ENCODE measurements at regions not wholly inside any gene's neighbourhood (a gene's known extent, or its start where the extent isn't known, plus 50 kb on each side); places are given as distances from the start of the nearest gene placed in this dataset.
A peak's percentile ranks its signal among the peaks of the same experiment; 100 is the strongest.

GRCh38 chr9:687994-688393 is 153.5 kb upstream of the DMRT1 start:
- peaks cover 39% of the 10 kb centered on the region for H3K4me1 ChIP-seq
- intact Hi-C loops (cut with DNase I), result no loop called here
- WGBS, 2 donors, result 86 to 99% methylated on average over 4 of the region's 4 CpGs

GRCh38 chr9:690517-691111 is 150.9 kb upstream of the DMRT1 start:
- WGBS, 2 donors, result 63 to 67% methylated on average over 3 of the region's 3 CpGs
- DNase-seq, result no peak
- H3K36me3 ChIP-seq (replicated peaks in 1 of 2; ENCODE audit: insufficient read depth in 1 of 2, low read depth in 2 of 2), result no peaks in the 10 kb centered on the region
- no peak for TF ChIP-seq POLR2A (IDR thresholded peaks at IDR 0.05)
- no peak for TF ChIP-seq CTCF (IDR thresholded peaks at IDR 0.05)
- no peak overlapping the region for H3K4me3 ChIP-seq
- H3K27ac ChIP-seq, result no peak overlapping the region
- peaks cover 26% of the 10 kb centered on the region for H3K4me1 ChIP-seq
- H3K27me3 ChIP-seq, result no peaks in the 10 kb centered on the region
- intact Hi-C loops (cut with DNase I), result no loop called here
- ATAC-seq, result no peak
- no peaks in the 10 kb centered on the region for H3K9me3 ChIP-seq

More at GRCh38 chr9:687994-688393, 153.5 kb upstream of the DMRT1 start:
- Histone ChIP-seq H3K9me3 (no peaks in the 10 kb centered on the region), H3K27me3 (no peaks in the 10 kb centered on the region), H3K36me3 (replicated peaks in 1 of 2; ENCODE audit: insufficient read depth in 1 of 2, low read depth in 2 of 2) (no peaks in the 10 kb centered on the region), H3K4me3 (no peak overlapping the region), H3K27ac (no peak overlapping the region)
- TF ChIP-seq POLR2A (IDR thresholded peaks at IDR 0.05) (no peak), CTCF (IDR thresholded peaks at IDR 0.05) (no peak)
- no peak for DNase-seq
- no peak for ATAC-seq

- intact Hi-C loops (cut with DNase I), result no loop called here
- DNase-seq (no peak), ATAC-seq (no peak)
- no peak for TF ChIP-seq CTCF (IDR thresholded peaks at IDR 0.05)
- no peak for TF ChIP-seq POLR2A (IDR thresholded peaks at IDR 0.05)
- no peaks in the 10 kb centered on the region for H3K27me3 ChIP-seq
- no peaks in the 10 kb centered on the region for H3K36me3 ChIP-seq (replicated peaks in 1 of 2; ENCODE audit: insufficient read depth in 1 of 2, low read depth in 2 of 2)
- H3K27ac ChIP-seq, result peak overlapping the region in 3 of 4 donors; percentile 6 to 81 (median 6)
- H3K4me1 ChIP-seq, result peaks cover 16% of the 10 kb centered on the region
- no peak overlapping the region for H3K4me3 ChIP-seq
- 49 to 51% methylated on average over 3 of the region's 3 CpGs for WGBS, 2 donors
- no peaks in the 10 kb centered on the region for H3K9me3 ChIP-seq
Observed at GRCh38 chr9:691825-692400, 149.6 kb upstream of the DMRT1 start.

- 79 to 87% methylated on average over 4 of the region's 4 CpGs for WGBS, 2 donors
- no peak for TF ChIP-seq POLR2A (IDR thresholded peaks at IDR 0.05)
- TF ChIP-seq CTCF (IDR thresholded peaks at IDR 0.05), result no peak
- intact Hi-C loops (cut with DNase I), result no loop called here
- Histone ChIP-seq H3K4me3 (no peak overlapping the region), H3K4me1 (peaks cover 16% of the 10 kb centered on the region), H3K27me3 (no peaks in the 10 kb centered on the region), H3K36me3 (replicated peaks in 1 of 2; ENCODE audit: insufficient read depth in 1 of 2, low read depth in 2 of 2) (no peaks in the 10 kb centered on the region), H3K27ac (peak overlapping the region; percentile 17 to 81 (median 52)), H3K9me3 (no peaks in the 10 kb centered on the region)
- DNase-seq, result no peak
- ATAC-seq, result no peak
Observed at GRCh38 chr9:692636-693129, 148.8 kb upstream of the DMRT1 start.

Measured in body of pancreas (tissue), 4 donors.